ENCODE measurements at regions not wholly inside any gene's neighbourhood (a gene's known extent, or its start where the extent isn't known, plus 50 kb on each side); places are given as distances from the start of the nearest gene placed in this dataset.

DNA sequence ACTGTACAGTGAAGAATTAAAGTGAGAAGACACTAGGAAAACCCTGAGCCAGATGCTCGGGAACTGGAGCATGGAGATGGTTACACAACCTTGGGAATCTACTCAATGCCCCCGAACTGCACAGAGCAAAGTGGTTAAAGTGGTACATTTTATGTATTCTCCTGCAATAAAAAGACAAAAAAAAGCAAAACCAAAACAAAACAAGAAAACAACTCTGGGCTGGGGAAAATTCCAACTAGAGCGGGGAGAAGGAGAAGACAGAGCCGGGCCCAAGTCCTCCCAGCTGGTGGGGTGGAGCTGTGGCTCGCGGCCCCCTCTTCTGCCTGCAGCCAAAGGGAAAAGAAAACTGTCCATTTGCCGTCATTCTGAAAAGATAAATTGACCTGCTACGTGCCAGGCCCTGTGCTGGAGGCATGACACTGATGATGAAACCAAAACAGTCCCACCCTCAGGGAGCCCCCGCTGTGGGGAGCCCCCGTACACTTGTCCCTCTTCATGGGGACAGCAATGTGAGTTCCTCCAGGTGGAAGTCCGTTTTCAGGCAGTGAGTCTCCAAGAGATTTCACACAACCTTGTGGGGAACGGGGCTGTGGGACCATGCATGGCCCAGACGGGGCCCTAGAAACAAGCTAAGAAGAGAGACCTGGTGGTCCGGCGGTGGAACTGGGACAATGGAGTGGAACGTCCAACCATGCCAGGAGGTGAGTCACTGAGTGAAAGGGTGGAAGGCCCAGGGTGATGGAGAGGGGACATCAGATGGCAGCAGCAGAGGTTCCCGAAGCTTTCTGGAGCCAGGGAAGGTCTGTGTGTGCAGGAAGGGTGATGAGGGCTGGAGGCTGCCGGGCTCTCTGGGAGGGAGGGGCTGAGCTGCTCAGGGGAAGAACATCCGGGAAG lies 114.8 kb upstream of the COL5A1 start:
- TF ChIP-seq, protein P1, sequence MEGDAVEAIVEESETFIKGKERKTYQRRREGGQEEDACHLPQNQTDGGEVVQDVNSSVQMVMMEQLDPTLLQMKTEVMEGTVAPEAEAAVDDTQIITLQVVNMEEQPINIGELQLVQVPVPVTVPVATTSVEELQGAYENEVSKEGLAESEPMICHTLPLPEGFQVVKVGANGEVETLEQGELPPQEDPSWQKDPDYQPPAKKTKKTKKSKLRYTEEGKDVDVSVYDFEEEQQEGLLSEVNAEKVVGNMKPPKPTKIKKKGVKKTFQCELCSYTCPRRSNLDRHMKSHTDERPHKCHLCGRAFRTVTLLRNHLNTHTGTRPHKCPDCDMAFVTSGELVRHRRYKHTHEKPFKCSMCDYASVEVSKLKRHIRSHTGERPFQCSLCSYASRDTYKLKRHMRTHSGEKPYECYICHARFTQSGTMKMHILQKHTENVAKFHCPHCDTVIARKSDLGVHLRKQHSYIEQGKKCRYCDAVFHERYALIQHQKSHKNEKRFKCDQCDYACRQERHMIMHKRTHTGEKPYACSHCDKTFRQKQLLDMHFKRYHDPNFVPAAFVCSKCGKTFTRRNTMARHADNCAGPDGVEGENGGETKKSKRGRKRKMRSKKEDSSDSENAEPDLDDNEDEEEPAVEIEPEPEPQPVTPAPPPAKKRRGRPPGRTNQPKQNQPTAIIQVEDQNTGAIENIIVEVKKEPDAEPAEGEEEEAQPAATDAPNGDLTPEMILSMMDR (IDR thresholded peaks at IDR 0.05), result no peak
- no peak for TF ChIP-seq POLR2A (IDR thresholded peaks at IDR 0.05)
